GM23248 (cell line): ENCODE measurements at regions not wholly inside any gene's neighbourhood (a gene's known extent, or its start where the extent isn't known, plus 50 kb on each side); places are given as distances from the start of the nearest gene placed in this dataset.

ENCODE experiments used
- DNase-seq: peaks from one replicate; pipeline ENCODE4 v3.0.0-alpha.2; 2015
- H2AFZ ChIP-seq: fragments of 200-600 bp; sonication (generic); 2 replicates; pipeline ENCODE4 v1.6.1; 2016; ENCODE audit warnings: antibody characterized with exemption
- H3F3A ChIP-seq: fragments of 200-600 bp; sonication (generic); 2 replicates; pipeline ENCODE4 v1.6.1; 2016; ENCODE audit warnings: mild to moderate bottlenecking, antibody characterized with exemption, mixed run types; ENCODE audit not compliant: insufficient read depth
- H3K27ac ChIP-seq: fragments of 200-600 bp; sonication (generic); 2 replicates; pipeline ENCODE4 v1.5.1; 2016; ENCODE audit warnings: mild to moderate bottlenecking
- H3K27me3 ChIP-seq: fragments of 200-600 bp; sonication (generic); replicated peaks from 2 replicates; pipeline ENCODE4 v1.6.1; 2016; ENCODE audit warnings: mild to moderate bottlenecking; ENCODE audit not compliant: insufficient read depth
- H3K36me3 ChIP-seq: fragments of 200-600 bp; sonication (generic); 2 replicates; pipeline ENCODE4 v1.6.1; 2016; ENCODE audit warnings: low read depth, mild to moderate bottlenecking
- H3K4me1 ChIP-seq: fragments of 200-600 bp; sonication (generic); 2 replicates; pipeline ENCODE4 v1.6.1; 2016; ENCODE audit warnings: mild to moderate bottlenecking; ENCODE audit not compliant: insufficient read depth
- H3K4me2 ChIP-seq: fragments of 200-600 bp; sonication (generic); one replicate; pipeline ENCODE4 v1.6.1; 2016; ENCODE audit warnings: mild to moderate bottlenecking; ENCODE audit not compliant: unreplicated experiment
- H3K4me3 ChIP-seq: fragments of 200-600 bp; sonication (generic); 2 replicates; pipeline ENCODE4 v1.5.1; 2016; ENCODE audit warnings: mild to moderate bottlenecking
- H3K79me2 ChIP-seq: fragments of 200-600 bp; sonication (generic); 2 replicates; pipeline ENCODE4 v1.6.1; 2016; ENCODE audit warnings: mild to moderate bottlenecking; ENCODE audit not compliant: insufficient read depth
- H3K9ac ChIP-seq: fragments of 200-600 bp; sonication (generic); 2 replicates; pipeline ENCODE4 v1.6.1; 2016; ENCODE audit warnings: mild to moderate bottlenecking
- H3K9me2 ChIP-seq: fragments of 200-600 bp; sonication (generic); 2 replicates; pipeline ENCODE4 v1.6.1; 2016; ENCODE audit warnings: mixed run types, mild to moderate bottlenecking, moderate library complexity; ENCODE audit not compliant: insufficient read depth
- H3K9me3 ChIP-seq: fragments of 200-600 bp; sonication (generic); one replicate; pipeline ENCODE4 v1.6.1; 2017; ENCODE audit warnings: low read depth
- H4K20me1 ChIP-seq: fragments of 200-600 bp; sonication (generic); 2 replicates; pipeline ENCODE4 v1.6.0; 2016; ENCODE audit not compliant: insufficient read depth
- EZH2 ChIP-seq: fragments of 200-600 bp; sonication (generic); IDR thresholded peaks from 2 replicates; pipeline ENCODE4 v1.6.1; 2018; ENCODE audit warnings: antibody characterized with exemption, mild to moderate bottlenecking; ENCODE audit not compliant: insufficient read depth, poor library complexity, severe bottlenecking
- EZH2phosphoT487 ChIP-seq: fragments of 200-600 bp; sonication (generic); IDR thresholded peaks from 2 replicates; pipeline ENCODE4 v1.6.1; 2018; ENCODE audit warnings: antibody characterized with exemption, moderate library complexity, mild to moderate bottlenecking, low read depth; ENCODE audit not compliant: insufficient read depth
- WGBS, 2 experiments: methylation state at CpG; one replicate each; pipeline ENCODE4 v1.1.6; 2015 to 2017; ENCODE audit warnings: low lambda C conversion rate in 2 of 2, low coverage in 1 of 2; ENCODE audit errors: missing lambda C conversion rate in 2 of 2; 5-methylcytosine and 5-hydroxymethylcytosine counted together
- in situ Hi-C: fragments of 300-500 bp; cut with MboI; formaldehyde crosslinking; loops from 2 replicates; pipeline ENCODE4 v1.15.0; 2020

- 42 to 46% methylated on average over 5 of the region's 5 CpGs for WGBS, 2 experiments
- Histone ChIP-seq H3K9me2 (no peaks in the 10 kb centered on the region), H3K79me2 (no peaks in the 10 kb centered on the region), H3K36me3 (no peaks in the 10 kb centered on the region), H4K20me1 (no peaks in the 10 kb centered on the region), H3K9me3 (no peaks in the 10 kb centered on the region), H3K9ac (no peak overlapping the region), H3K27me3 (peaks cover 11% of the 10 kb centered on the region; the same call in 1 of the 2 replicates), H3K4me3 (no peak overlapping the region), H3K4me1 (no peaks in the 10 kb centered on the region), H3K4me2 (no peak overlapping the region), H3K27ac (no peak overlapping the region), H3F3A (no peaks in the 10 kb centered on the region), H2AFZ (no peak overlapping the region)
- TF ChIP-seq EZH2phosphoT487: no peak
- no peak for TF ChIP-seq EZH2
- DNase-seq: no peak
- in situ Hi-C loops: no loop called here
Observed at GRCh38 chr18:75658330-75658729, 230.8 kb upstream of the SMIM21 start.

DNA sequence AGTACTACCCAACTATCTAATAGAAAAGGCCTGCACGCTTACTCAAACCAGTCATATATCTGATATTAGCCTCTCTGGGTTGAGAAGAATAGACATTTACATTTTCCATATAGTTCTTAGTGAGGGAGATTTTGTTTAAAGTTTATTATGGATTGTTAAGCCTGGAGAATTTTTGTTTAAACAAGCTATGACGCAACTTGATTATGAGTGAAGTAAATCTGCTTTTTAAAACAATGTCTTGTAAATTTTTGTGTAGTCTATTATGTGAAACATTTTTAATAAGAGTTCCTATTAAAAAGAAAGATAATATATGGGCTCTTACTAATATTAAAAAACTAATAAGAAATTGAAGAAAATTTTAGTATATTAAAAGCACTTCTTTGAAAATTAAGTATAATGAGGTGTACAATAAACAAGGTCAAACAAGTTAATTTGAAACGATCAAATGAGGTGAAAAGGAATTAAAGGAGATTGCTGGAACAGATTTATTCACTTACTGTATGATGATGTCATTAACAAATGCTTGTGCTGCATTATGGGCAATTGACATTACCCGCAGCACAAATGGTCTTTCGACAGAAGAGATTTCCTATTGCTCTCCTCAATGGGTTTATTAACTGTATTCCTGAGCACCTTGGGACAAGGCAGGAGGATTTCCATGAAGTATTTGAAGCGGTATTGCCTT is 229.2 kb upstream of the SMIM21 start:
- H2AFZ ChIP-seq: no peak overlapping the region
- no peak overlapping the region for H3K9ac ChIP-seq
- no peaks in the 10 kb centered on the region for H3K4me1 ChIP-seq
- H3K36me3 ChIP-seq: no peaks in the 10 kb centered on the region
- in situ Hi-C loops: no loop called here
- H3K79me2 ChIP-seq: no peaks in the 10 kb centered on the region
- TF ChIP-seq EZH2 (no peak), EZH2phosphoT487 (no peak)
- no peaks in the 10 kb centered on the region for H3K9me3 ChIP-seq
- no peak overlapping the region for H3K4me2 ChIP-seq
- H3K4me3 ChIP-seq: no peak overlapping the region
- H3F3A ChIP-seq: no peaks in the 10 kb centered on the region
- DNase-seq: no peak
- WGBS, 2 experiments: 71 to 72% methylated on average over 6 of the region's 6 CpGs
- H3K9me2 ChIP-seq: no peaks in the 10 kb centered on the region
- H4K20me1 ChIP-seq: no peaks in the 10 kb centered on the region
- H3K27ac ChIP-seq: no peak overlapping the region
- H3K27me3 ChIP-seq: peaks cover 11% of the 10 kb centered on the region; the same call in 1 of the 2 replicates

- no peaks in the 10 kb centered on the region for H3K36me3 ChIP-seq
- 87 to 88% methylated on average over 7 of the region's 7 CpGs for WGBS, 2 experiments
- H3K79me2 ChIP-seq: no peaks in the 10 kb centered on the region
- no peaks in the 10 kb centered on the region for H3K9me2 ChIP-seq
- H3K27me3 ChIP-seq: peaks cover 11% of the 10 kb centered on the region; the same call in 1 of the 2 replicates
- no peaks in the 10 kb centered on the region for H3K4me1 ChIP-seq
- H4K20me1 ChIP-seq: no peaks in the 10 kb centered on the region
- no peak for TF ChIP-seq EZH2
- TF ChIP-seq EZH2phosphoT487: no peak
- H3F3A ChIP-seq: no peaks in the 10 kb centered on the region
- no peak overlapping the region for H3K9ac ChIP-seq
- no peak overlapping the region for H3K4me3 ChIP-seq
- no peak for DNase-seq
- in situ Hi-C loops: no loop called here
- H2AFZ ChIP-seq: no peak overlapping the region
- no peak overlapping the region for H3K4me2 ChIP-seq
- H3K27ac ChIP-seq: no peak overlapping the region
- no peaks in the 10 kb centered on the region for H3K9me3 ChIP-seq
Observed at GRCh38 chr18:75656035-75656434, 228.5 kb upstream of the SMIM21 start.

DNA sequence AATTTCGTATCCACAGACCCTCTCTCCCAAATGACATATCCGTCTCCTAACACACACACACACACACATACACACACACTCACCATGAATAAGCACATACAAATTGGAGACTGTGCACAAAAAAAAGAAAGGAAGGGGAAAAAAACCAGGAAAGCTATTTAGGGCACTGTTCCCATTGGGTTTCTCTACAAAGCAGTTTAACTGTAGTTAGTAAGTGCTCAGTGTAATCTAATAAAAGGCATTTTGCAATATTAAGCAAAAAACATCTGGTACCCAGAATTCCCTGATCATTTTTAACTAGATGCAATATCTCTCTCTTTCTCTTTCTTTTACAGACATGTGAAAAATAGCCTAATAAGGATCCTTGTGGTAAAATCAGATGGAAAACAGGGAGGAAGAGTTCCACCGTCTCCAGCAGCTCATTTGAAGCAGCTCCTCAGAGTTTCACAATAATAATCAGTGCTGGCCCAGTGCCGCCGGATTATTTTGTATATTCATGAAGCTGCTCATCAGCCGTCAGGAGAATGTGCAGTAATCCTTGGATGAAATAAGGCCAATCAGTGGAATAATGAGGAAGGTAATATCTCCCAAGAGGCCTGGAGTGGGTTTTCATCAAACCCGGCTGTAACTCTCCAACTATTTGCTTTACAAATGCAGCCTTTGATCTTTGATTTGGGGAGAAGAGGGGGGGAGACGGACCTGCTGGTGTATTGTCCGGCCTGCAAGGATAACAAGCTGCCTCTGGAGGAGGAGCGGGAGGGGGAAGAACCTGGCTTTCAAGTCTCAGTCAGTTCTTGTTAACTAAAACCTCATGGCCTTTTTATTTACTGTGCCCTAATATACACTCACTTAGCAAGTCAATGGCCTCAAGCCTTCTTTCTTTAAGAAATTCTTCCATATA is 227.6 kb upstream of the SMIM21 start:
- Histone ChIP-seq H3K27me3 (peaks cover 11% of the 10 kb centered on the region; the same call in 1 of the 2 replicates), H3K36me3 (no peaks in the 10 kb centered on the region), H3K79me2 (no peaks in the 10 kb centered on the region), H3K4me1 (no peaks in the 10 kb centered on the region), H3K9me3 (no peaks in the 10 kb centered on the region), H4K20me1 (no peaks in the 10 kb centered on the region), H3K9ac (no peak overlapping the region), H3K4me2 (no peak overlapping the region), H2AFZ (no peak overlapping the region), H3K27ac (no peak overlapping the region), H3K4me3 (no peak overlapping the region), H3F3A (no peaks in the 10 kb centered on the region), H3K9me2 (no peaks in the 10 kb centered on the region)
- WGBS, 2 experiments: 13 to 16% methylated on average over 10 of the region's 10 CpGs
- DNase-seq: peak; percentile 4
- no peak for TF ChIP-seq EZH2phosphoT487
- no peak for TF ChIP-seq EZH2
- in situ Hi-C loops: no loop called here
